Umbilical cord (tissue), 1 donor: ENCODE measurements at regions not wholly inside any gene's neighbourhood (a gene's known extent, or its start where the extent isn't known, plus 50 kb on each side); places are given as distances from the start of the nearest gene placed in this dataset.
A peak's percentile ranks its signal among the peaks of the same experiment; 100 is the strongest.

Source experiments
- DNase-seq: peaks from one replicate; pipeline ENCODE4 v3.0.0-alpha.2; 2015; ENCODE audit warnings: low spot score

- DNase-seq = no peak
Measured at GRCh38 chr16:27718201-27719105, 168.5 kb downstream of the KATNIP start.

- no peak for DNase-seq
Measured at GRCh38 chr16:27719106-27719445, 169.1 kb downstream of the KATNIP start.

- peak; percentile 77 for DNase-seq
Measured at GRCh38 chr16:27720731-27721530, 171.0 kb downstream of the KATNIP start.

- DNase-seq = peak; percentile 92
Measured at GRCh38 chr16:27721531-27722181, 171.7 kb downstream of the KATNIP start.

DNA sequence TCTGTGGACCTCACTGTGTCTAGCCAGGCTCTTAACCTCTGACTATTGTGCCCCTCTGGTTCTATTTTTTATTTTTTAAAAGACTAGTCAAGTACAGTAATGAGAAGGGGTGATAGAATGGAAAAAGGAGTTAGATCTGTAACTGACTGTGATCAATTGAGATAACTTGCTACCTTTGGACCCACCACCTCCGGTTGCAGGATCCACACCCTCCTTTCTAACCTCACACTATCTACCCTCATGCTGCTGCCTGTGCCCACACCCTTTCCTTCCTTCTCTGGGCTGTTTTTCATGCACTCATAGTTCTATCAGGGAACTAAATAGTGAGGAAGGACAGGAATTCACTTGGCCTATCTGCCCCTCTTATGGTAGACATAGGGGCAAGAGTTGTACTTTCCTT is 172.3 kb downstream of the KATNIP start:
- no peak for DNase-seq

DNA sequence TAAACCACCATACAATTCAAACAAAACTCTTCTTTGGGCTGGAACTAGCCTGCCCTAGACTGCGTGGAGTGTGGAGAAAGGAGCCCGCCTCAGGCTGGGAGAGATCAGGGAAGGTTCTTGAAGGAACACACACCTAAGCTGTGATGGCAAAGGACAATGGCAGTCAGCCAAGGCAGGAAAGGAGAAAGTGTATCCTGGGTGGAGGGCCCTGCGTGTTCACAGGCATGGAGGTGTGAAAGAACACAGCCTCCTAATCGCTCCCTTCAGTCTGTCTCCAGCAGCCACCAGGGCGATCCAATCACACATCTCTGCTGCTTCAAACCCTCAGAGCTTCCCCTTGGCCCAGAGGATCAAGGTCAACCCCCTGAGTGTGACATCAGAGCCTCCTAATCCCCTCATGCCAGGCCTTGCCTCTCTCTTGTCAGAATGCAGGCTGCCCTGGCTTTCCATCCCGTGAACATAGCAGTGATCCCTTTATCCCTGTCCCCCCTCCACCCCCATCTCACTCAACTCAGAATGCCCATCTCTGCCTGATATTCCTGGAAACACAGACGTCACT is 173.0 kb downstream of the KATNIP start:
- no peak for DNase-seq

DNA sequence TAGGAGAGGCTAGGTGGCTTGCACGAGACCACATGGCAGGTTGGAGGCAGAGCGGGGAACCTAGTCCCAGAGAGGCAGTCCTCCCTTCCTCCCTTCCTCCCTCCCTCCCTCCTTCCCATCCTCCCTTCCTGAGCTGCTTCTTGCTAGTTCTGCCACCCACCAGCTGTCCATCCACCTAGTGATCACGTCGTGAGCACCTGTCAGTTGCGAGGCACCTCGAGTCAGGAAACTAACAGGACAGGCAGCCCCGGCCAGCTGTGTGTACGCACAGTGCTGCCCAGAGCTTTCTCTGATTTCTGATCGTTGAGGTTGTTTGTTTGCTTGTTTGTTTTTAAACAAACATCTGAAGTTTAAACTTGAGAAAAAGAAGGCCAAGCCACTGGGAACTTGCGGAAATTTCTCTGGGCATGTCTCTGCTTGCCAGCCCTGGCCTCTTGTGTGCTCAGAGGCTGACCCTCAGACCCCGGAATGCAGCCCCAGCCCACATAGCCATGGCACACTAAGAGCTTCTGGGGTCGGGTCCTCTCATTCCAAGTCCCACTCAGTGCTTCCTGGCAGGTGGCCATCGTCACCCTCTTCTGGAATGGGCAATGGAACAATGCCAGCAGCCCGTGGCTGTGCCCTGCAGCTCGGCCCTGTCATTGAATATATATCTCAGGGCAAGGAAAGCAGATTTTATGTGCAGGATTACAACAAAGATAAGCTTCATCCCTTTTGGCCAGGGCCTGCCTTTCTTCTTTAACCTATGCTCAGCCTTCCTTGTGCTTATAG is 174.0 kb downstream of the KATNIP start:
- DNase-seq = no peak

DNA sequence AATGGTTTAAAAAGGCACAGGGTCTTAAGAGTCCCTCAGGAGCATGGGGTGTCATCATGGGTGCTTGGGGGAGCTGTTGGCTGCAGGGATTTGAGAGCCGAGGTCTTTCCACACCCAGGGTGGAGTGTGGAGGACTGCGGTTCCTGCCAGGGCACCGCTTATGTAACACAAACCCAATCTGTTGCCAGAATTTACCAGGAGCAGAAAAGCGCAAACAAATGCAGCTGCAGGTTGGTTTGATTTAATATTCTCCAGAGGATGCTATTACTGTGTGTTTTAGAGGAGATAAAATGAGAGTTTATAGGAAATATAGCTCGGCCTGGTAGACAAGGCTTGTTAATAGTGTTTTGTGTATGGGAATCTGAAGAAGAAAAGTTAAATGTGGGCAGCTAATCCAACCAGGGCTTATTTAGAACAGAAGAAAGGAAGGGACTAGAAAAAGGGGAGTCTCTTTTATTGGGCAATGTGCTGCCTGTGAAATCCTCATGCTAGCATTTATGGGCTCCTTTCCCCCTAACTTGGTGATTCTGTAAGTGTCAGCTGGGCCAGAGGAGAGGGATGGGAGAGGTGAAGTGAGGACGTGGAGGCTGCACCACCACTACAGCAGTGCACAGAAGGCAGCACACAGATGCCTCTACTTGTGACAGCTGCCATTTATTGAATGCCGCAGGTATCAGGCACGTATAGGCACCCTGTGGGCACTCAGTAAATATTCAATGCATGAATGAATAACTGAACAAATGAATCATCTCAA is 174.7 kb downstream of the KATNIP start:
- DNase-seq = peak; percentile 82

DNA sequence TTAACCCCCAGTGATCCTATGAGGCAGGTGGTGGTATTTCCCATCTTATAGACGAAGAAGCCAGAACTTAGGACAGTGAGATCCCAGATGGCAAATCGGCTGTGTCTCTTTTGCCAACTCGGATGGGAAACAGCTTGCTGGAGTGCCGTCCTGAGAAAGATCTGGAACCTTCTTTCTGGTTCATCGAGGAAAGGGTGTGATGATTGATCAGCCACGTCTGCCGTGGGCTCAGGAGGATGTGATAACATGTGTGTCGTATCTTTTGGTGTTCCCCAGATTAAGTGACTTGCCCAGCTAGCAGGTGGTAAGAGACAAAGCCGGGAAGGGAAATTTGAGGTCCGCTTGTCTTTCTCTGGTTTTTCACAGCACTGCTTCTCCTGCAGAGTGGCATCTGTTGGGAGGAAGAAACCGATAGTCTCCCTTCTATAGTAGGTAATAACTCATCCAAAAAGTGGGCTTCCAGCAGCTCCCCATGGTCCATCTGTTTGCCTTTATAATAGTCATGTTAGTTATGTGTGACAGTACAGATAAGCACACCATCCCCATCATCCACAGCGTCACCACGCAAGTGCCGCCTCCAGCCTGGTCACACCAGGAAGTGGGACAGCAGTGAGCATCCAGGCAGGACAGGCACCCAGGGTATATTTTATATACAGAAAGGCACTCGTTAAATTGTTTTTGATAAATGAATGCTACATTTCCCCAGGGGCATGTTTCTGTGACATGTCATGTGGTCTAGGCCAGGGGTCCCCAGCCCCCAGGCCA is 175.5 kb downstream of the KATNIP start:
- no peak for DNase-seq

GRCh38 chr16:27726621-27727261 is 176.8 kb downstream of the KATNIP start:
- DNase-seq = no peak

- no peak for DNase-seq
Measured at GRCh38 chr16:27727941-27728340, 178.0 kb downstream of the KATNIP start.

DNA sequence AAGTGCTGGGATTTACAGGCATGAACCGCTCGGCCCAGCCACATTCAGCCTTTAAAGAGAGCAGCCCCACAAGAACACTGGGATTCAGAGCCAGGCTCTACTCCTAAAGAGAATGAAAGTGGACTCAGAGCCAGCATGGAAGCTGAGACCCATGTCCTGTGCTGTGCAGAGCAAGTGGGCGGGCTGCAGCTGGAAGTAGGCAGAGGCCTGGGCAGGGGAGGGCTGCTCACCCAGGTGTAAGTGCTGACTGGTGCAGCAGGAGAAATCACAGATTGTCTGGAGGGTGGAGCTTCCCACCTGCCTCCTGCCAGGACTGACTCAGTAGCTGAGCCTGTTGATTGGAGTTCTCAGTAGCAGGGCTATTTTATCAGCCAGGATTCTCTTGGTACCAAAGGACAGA is 178.7 kb downstream of the KATNIP start:
- no peak for DNase-seq

DNA sequence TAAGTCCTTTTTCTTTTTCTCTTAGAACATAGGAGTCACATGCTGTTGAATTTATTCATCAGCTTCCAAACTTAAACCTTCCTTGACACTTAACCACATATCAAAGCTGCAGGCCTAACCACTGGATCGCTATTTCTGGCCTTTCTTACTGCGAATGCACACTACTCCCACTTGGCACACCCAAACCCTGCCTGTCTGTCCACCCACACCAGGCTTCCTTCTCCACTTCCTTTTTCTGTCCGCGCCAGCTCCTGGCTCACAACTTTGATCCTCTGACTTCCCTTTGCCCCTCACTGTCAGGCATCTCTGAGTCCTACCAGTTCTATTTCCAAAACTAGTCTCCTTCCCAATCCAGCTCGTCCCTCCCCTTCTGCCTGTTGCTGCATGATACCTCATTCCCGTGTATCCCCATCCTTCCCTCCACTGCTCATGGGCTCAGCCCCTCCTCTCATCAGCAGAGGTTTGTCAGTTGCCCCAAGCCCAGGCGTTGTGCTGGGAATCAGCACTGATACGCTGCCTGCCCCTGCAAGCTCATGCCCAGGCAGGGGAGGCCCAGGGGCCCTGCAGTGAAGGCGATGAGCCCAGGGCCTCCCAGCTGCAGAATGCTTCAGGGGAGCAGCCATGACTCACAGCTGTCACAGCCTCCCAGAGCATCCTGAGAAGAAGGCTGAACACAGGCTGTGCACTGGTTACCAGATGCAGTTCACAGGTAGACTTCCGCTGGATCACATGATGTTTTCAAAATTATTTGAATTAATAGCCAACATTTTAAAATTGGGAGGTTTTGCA is 179.8 kb downstream of the KATNIP start:
- DNase-seq = peak; percentile 57

DNA sequence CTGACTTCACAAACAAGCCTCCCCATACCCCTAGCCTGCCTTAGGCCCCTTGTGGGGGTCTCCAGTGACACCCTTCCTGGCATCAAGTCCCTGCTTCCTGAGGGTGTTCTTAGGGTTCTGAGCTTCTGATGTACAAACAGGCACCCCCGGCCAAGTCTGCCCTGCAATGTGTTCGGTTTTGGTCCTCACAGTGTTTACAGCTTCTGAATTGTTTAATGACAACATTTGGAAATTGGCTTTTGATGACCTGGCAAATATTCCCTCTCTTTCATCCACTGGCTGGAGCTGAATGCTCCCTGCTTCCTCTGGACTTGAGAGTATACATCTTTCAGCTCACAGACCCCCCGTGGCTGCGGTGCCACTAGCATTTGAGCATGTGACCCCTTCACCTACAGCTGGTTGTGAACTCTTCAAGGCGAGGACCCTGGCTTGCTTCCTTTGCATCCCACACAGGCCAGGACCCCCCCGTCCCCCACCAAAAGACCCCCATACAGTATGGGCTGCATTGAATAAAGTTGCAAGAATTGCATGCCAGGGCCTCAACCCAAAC is 180.8 kb downstream of the KATNIP start:
- DNase-seq = no peak

- DNase-seq = no peak
Measured at GRCh38 chr16:27735031-27735430, 185.1 kb downstream of the KATNIP start.

GRCh38 chr16:27736431-27736830 is 186.5 kb downstream of the KATNIP start:
- DNase-seq = no peak

DNA sequence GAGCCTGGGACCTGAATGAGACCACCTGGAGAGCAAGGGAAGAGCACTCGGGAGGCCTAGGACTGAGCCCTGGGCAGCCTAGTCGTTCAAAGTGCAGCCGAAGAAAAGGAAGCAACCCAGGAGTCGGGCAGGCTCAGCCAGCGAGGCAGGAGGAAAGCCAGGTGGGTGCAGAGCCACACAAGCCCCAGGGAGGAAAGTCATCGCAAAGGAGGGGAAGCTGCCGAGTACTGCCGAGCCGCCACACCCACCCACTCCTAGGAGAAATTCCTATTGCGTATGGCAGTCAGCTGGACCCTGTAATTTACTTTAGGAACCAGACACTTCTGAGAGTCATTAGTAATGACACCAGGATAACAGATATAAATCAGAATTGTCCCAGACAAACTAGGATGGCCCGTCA is 187.6 kb downstream of the KATNIP start:
- DNase-seq = no peak
